NCI-H510A (cell line): ENCODE measurements at regions not wholly inside any gene's neighbourhood (a gene's known extent, or its start where the extent isn't known, plus 50 kb on each side); places are given as distances from the start of the nearest gene placed in this dataset.

Experiments
- DNase-seq: peaks from one replicate; lab custom pipeline; 2025; lab: John Stamatoyannopoulos, UW

GRCh38 chr1:30419831-30420230, 303.6 kb downstream of the MATN1 start:
- no peak for DNase-seq

GRCh38 chr1:30418939-30419720, 304.3 kb downstream of the MATN1 start:
- DNase-seq: no peak

GRCh38 chr1:30418061-30418938, 305.1 kb downstream of the MATN1 start:
- no peak for DNase-seq

GRCh38 chr1:30417701-30418046, 305.7 kb downstream of the MATN1 start:
- DNase-seq: no peak

GRCh38 chr1:30417001-30417700, 306.2 kb downstream of the MATN1 start:
- DNase-seq: no peak

GRCh38 chr1:30416221-30416820, 307.1 kb downstream of the MATN1 start:
- no peak for DNase-seq

- DNase-seq: no peak
Measured at GRCh38 chr1:30415171-30415940, 308.0 kb downstream of the MATN1 start.

- no peak for DNase-seq
Measured at GRCh38 chr1:30414851-30415165, 308.6 kb downstream of the MATN1 start.

GRCh38 chr1:30414086-30414850, 309.1 kb downstream of the MATN1 start:
- DNase-seq: no peak

GRCh38 chr1:30413606-30414005, 309.8 kb downstream of the MATN1 start:
- no peak for DNase-seq

GRCh38 chr1:30413111-30413440, 310.3 kb downstream of the MATN1 start:
- DNase-seq: no peak

GRCh38 chr1:30412241-30413110, 310.9 kb downstream of the MATN1 start:
- no peak for DNase-seq

- no peak for DNase-seq
Measured at GRCh38 chr1:30411206-30411605, 312.2 kb downstream of the MATN1 start.

- DNase-seq: no peak
Measured at GRCh38 chr1:30410153-30410851, 313.1 kb downstream of the MATN1 start.

- no peak for DNase-seq
Measured at GRCh38 chr1:30409476-30410152, 313.8 kb downstream of the MATN1 start.

GRCh38 chr1:30407865-30408580, 315.4 kb downstream of the MATN1 start:
- no peak for DNase-seq

GRCh38 chr1:30406996-30407864, 316.2 kb downstream of the MATN1 start:
- no peak for DNase-seq
